ENCODE measurements at regions not wholly inside any gene's neighbourhood (a gene's known extent, or its start where the extent isn't known, plus 50 kb on each side); places are given as distances from the start of the nearest gene placed in this dataset.

DNA sequence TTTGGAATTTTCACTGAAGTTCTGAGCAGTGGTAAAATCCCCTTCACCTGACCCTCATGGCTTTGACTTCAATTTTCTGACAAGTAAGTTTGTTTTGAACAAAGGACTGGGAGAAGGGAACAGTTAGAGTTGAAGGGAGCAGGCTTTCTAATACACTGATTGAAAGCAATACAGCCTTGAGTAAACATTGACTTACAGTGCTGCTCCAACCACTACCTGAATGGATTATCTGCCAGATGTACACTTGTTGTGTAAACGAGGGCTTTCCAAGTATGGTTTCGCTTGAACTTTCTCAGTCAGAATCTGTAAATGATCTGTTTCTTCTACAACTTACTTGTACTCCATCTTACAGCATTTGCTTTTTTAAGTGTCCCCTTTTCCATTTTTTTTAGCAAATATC is 1414.9 kb upstream of the NUDT12 start:
- Histone ChIP-seq H3K4me1 (no peaks in the 10 kb centered on the region), H3K36me3 (no peaks in the 10 kb centered on the region), H3K27ac (replicated peaks) (no peak overlapping the region), H3K4me3 (no peak overlapping the region), H3K27me3 (ENCODE audit: low read depth) (no peaks in the 10 kb centered on the region), H3K9me3 (replicated peaks) (peaks cover 15% of the 10 kb centered on the region)
- DNase-seq = no peak
- intact Hi-C loops (cut with micrococcal nuclease) = no loop called here
- TF ChIP-seq, protein P1, sequence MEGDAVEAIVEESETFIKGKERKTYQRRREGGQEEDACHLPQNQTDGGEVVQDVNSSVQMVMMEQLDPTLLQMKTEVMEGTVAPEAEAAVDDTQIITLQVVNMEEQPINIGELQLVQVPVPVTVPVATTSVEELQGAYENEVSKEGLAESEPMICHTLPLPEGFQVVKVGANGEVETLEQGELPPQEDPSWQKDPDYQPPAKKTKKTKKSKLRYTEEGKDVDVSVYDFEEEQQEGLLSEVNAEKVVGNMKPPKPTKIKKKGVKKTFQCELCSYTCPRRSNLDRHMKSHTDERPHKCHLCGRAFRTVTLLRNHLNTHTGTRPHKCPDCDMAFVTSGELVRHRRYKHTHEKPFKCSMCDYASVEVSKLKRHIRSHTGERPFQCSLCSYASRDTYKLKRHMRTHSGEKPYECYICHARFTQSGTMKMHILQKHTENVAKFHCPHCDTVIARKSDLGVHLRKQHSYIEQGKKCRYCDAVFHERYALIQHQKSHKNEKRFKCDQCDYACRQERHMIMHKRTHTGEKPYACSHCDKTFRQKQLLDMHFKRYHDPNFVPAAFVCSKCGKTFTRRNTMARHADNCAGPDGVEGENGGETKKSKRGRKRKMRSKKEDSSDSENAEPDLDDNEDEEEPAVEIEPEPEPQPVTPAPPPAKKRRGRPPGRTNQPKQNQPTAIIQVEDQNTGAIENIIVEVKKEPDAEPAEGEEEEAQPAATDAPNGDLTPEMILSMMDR (IDR thresholded peaks at IDR 0.05; ENCODE audit: borderline replicate concordance) = no peak

GRCh38 chr5:104967806-104968410 is 1405.3 kb upstream of the NUDT12 start:
- Histone ChIP-seq H3K36me3 (no peaks in the 10 kb centered on the region), H3K4me1 (no peaks in the 10 kb centered on the region), H3K9me3 (replicated peaks) (no peaks in the 10 kb centered on the region), H3K27me3 (ENCODE audit: low read depth) (no peaks in the 10 kb centered on the region), H3K27ac (replicated peaks) (no peak overlapping the region), H3K4me3 (no peak overlapping the region)
- TF ChIP-seq, protein P1 (IDR thresholded peaks at IDR 0.05; ENCODE audit: borderline replicate concordance) = no peak
- DNase-seq = no peak
- intact Hi-C loops (cut with micrococcal nuclease) = no loop called here

DNA sequence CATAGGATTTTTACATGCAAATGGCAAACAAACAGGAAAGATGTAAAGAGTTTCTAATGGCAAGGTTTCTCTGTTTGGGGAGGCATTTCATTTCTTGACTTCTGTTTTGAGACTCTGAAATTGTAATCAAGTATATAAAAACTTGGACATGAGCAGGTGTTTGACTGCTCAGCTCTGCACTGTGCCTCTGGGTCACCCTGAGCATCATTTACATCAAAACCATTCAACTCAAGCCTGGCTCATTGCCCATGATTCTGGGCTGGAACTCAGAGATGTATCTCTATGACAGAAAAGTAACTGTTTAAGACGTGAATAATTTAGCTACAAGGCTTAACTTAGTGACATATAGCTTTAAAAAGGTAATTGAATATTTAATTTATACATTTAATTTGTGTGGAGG is 1402.4 kb upstream of the NUDT12 start:
- Histone ChIP-seq H3K4me3 (no peak overlapping the region), H3K36me3 (no peaks in the 10 kb centered on the region), H3K27me3 (ENCODE audit: low read depth) (no peaks in the 10 kb centered on the region), H3K9me3 (replicated peaks) (peaks cover 11% of the 10 kb centered on the region), H3K4me1 (no peaks in the 10 kb centered on the region), H3K27ac (replicated peaks) (no peak overlapping the region)
- DNase-seq = no peak
- TF ChIP-seq, protein P1 (IDR thresholded peaks at IDR 0.05; ENCODE audit: borderline replicate concordance) = no peak
- intact Hi-C loops (cut with micrococcal nuclease) = no loop called here

DNA sequence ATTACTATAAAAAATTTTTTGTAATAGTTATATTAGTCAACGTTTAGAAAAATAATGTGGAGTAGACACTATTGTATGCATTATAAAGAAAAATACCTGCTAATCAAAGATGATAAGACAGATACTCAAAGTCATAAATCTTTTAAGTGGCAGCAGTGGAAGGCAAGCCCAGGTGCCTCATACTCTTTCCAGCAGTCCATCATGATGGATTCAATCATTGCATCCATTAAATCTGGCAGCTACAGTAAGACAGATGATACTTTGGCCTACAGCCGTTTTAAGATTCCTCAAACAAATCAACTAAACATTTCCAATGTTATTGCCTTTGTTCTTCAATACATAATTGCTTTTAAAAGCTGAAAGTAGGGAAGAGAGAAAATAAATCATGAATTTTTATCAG is 1392.9 kb upstream of the NUDT12 start:
- no peak for DNase-seq
- TF ChIP-seq, protein P1 (IDR thresholded peaks at IDR 0.05; ENCODE audit: borderline replicate concordance) = no peak
- no peaks in the 10 kb centered on the region for H3K4me1 ChIP-seq
- intact Hi-C loops (cut with micrococcal nuclease) = no loop called here
- H3K36me3 ChIP-seq = no peaks in the 10 kb centered on the region
- peaks cover 34% of the 10 kb centered on the region for H3K9me3 ChIP-seq (replicated peaks)
- no peak overlapping the region for H3K27ac ChIP-seq (replicated peaks)
- no peak overlapping the region for H3K4me3 ChIP-seq
- no peaks in the 10 kb centered on the region for H3K27me3 ChIP-seq (ENCODE audit: low read depth)

- TF ChIP-seq, protein P1 (IDR thresholded peaks at IDR 0.05; ENCODE audit: borderline replicate concordance) = no peak
- Histone ChIP-seq H3K9me3 (replicated peaks) (peaks cover 14% of the 10 kb centered on the region), H3K36me3 (no peaks in the 10 kb centered on the region), H3K27ac (replicated peaks) (no peak overlapping the region), H3K4me3 (no peak overlapping the region), H3K4me1 (no peaks in the 10 kb centered on the region), H3K27me3 (ENCODE audit: low read depth) (no peaks in the 10 kb centered on the region)
- intact Hi-C loops (cut with micrococcal nuclease) = no loop called here
- no peak for DNase-seq
Measured at GRCh38 chr5:104952876-104953275, 1390.3 kb upstream of the NUDT12 start.

Data from left ventricle myocardium inferior (tissue), 1 donor.